KOPT-K1 (cell line): ENCODE measurements at regions not wholly inside any gene's neighbourhood (a gene's known extent, or its start where the extent isn't known, plus 50 kb on each side); places are given as distances from the start of the nearest gene placed in this dataset.

Source experiments
- H3K27ac ChIP-seq: fragments of 200-600 bp; sonication (generic); 2 replicates; pipeline ENCODE4 v1.5.1; 2016; ENCODE audit warnings: antibody characterized with exemption, mild to moderate bottlenecking, low read depth, low read length; ENCODE audit not compliant: poor library complexity, severe bottlenecking
- H3K36me3 ChIP-seq: fragments of 200-600 bp; sonication (generic); 2 replicates; pipeline ENCODE4 v1.5.1; 2017; ENCODE audit warnings: antibody characterized with exemption, mild to moderate bottlenecking, low read length, moderate library complexity; ENCODE audit not compliant: insufficient read depth
- H3K9me3 ChIP-seq: fragments of 200-600 bp; sonication (generic); 2 replicates; pipeline ENCODE4 v1.5.1; 2017; ENCODE audit warnings: antibody characterized with exemption, low read length, mild to moderate bottlenecking; ENCODE audit not compliant: insufficient read depth, poor library complexity, severe bottlenecking

DNA sequence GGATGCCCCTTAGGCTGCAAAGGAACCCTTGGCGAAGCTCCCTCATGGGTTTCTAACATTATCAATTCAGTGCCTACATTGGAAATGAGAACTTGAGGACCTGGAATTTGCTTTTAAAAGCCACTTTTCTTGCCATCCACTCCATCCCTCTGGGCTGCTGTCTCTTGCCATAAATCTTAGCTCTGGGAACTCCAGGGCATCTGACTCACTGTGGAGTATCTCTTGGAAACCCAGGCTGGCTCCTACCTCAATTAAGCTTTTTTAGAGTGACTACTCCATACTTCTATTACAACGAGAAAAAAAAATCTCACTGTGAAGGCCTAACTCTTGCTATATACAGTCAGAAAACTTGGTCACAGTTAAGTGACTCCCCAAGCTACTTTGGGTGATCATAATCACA, 227.2 kb upstream of the SETBP1 start:
- Histone ChIP-seq H3K36me3 (no peaks in the 10 kb centered on the region), H3K9me3 (no peaks in the 10 kb centered on the region), H3K27ac (no peak overlapping the region)

DNA sequence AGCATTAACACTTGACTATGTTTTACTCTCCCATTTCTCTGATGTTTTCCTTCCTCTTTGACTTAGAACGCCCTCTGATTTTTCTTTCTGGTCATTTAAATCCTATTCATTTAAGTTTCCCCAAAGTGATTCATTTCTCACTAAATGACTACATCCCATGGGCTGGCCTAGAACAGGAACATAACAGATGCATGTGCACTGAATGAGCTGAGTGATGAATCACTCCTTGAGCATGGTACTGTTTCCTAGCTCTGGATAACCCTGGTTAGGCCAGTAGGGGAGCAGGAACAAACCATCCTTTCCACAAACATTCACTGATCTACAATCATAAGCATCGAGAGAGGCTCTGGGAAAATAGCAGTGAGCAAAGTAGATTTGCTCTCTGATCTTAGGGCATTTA, 221.9 kb upstream of the SETBP1 start:
- Histone ChIP-seq H3K36me3 (no peaks in the 10 kb centered on the region), H3K27ac (no peak overlapping the region), H3K9me3 (no peaks in the 10 kb centered on the region)

DNA sequence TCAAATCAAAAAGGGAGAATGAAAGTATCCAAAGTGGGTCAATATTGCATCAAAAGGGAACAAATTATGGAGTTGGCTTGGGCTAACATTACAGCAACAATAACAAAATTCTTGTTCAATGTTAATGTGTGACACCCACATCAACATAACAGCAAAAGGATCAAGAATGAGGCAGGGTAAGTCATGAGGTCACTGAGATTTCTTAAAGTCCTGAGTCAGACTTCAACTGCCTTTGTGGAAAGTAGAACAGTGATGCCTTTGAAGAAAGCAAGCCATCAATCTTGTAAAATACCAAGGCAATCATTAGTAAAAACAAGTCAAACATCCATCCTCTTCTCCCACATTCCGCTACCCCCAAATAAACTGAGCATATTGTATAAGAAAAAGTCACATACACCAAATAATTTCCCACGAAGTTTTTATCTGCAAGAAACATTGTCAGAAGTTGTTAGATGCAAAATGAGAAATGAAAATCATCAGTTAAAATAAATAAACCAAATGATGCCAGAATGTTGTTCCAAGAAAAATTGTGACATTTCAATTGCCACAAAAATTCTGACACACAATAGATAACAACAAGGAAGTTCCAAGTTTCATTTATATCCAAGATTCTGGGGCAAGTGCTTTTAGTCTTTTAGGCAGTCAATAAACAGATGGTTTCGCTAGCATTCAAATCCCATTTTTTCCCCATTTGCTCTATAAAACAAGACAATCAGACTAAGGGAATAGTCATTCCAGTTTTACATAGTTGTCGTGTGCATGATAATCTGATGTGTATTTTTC, 216.1 kb upstream of the SETBP1 start:
- no peak overlapping the region for H3K27ac ChIP-seq
- no peaks in the 10 kb centered on the region for H3K9me3 ChIP-seq
- no peaks in the 10 kb centered on the region for H3K36me3 ChIP-seq

DNA sequence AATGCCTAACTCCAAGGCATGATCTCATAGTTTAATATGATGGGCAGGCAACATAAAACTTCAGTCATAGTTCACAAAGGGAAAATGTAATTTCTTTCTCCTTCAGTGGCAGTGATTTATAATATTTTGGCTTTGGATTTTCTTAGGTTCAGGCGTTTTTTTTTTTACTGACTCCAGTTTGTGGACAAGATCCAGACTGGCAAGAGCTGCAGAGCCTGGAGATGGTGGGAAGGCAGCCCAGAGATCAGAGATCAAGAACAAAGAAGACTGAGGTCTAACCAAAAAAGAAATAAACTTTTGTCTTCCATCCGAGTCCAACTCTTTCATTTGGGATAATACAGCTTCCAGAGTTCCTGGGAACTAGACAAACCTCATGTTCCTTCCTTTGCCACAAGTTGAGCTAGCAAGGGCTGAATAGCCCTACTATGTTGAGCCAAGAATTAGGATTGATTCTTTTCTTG, 215.3 kb upstream of the SETBP1 start:
- Histone ChIP-seq H3K9me3 (no peaks in the 10 kb centered on the region), H3K27ac (no peak overlapping the region), H3K36me3 (no peaks in the 10 kb centered on the region)

DNA sequence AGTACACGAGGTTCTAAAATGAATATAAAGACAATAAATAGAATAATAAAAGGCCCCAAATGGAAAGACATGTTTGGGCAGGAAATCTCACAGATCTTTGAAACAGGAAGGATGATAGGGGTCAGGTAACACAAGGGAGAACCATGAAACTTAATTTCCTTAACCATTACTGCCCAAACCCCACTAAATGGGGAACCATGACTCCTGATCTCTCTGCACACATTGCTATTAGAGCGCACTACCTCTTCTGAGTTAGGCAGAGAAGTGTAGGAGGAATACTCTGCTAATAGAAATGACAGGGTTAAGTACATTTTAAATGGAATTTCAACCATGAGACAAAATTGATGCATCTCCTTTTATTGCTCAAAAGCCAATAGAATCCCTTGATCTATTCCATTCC, 213.7 kb upstream of the SETBP1 start:
- no peak overlapping the region for H3K27ac ChIP-seq

DNA sequence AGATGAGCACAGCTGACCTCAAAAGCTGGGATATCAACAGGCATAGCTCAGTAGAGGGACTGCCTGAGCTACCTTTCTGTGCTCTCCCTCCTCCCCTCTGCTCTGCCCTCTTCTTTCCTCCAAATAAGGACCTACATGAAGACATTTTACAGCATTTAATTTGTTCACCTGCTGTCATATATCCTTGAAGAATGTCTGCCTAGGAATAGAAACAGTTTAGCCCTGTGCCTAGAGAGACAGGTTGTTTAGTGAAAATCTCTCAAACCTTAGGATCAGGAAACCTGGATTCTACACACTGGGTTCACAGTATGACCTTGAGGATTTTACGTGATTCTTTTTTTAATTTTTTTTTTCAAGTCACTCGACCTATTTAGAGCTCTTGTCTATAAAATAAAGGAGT, 213.0 kb upstream of the SETBP1 start:
- no peaks in the 10 kb centered on the region for H3K36me3 ChIP-seq
- no peaks in the 10 kb centered on the region for H3K9me3 ChIP-seq
- no peak overlapping the region for H3K27ac ChIP-seq

More for the DNA sequence above, 213.7 kb upstream of the SETBP1 start:
- Histone ChIP-seq H3K36me3 (no peaks in the 10 kb centered on the region), H3K9me3 (no peaks in the 10 kb centered on the region)

DNA sequence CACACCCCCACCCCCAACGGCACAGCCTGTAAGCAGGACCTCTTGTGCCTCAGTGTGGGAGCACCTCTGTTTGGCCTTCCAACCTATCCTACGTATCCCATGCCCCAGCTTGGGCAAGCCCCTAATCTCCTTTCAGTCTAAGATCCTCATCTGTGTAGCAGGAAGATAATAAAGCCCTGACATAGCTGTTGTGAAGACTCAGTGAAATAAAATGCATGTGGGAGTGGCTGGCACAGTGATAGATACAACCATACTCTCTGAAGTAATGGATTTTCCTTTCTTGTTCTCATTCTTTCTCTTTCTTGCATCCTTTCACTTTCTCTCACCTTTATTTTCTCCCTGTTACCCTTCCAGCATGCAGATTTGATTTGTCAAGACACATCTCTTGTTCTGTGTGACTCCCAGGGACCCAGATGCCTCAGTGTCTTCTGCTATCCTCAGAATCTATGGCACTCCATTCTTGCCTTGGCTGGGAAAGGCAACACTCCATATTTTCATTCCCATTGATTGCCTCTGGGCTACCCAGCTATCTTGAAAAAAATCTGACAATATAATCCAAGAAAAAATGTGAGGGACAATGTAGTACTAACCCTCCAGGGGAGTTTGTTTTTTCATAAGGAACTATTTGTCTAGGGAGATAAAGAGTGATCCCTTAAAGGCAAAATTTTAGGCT, 207.2 kb upstream of the SETBP1 start:
- no peak overlapping the region for H3K27ac ChIP-seq

DNA sequence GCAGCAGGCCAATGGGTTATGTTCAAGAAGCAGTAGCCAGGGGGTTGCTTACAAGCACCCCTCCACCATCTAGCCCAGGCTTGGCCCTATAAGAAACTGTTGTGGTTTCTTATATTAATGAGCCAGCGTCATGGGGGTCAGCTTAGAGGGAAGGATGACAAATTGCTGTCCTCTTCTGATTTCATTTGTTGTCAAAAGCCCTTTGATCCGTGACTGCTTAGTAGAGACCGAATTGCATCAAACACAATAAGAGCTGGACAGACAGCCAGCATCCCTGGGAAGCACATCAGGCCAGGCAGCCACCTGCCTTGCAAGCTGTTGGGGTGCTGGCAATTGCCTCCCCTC, 206.6 kb upstream of the SETBP1 start:
- H3K36me3 ChIP-seq, result no peaks in the 10 kb centered on the region
- peaks cover 4% of the 10 kb centered on the region for H3K9me3 ChIP-seq
- no peak overlapping the region for H3K27ac ChIP-seq

More for the DNA sequence above, 207.2 kb upstream of the SETBP1 start:
- H3K9me3 ChIP-seq, result no peaks in the 10 kb centered on the region
- no peaks in the 10 kb centered on the region for H3K36me3 ChIP-seq

DNA sequence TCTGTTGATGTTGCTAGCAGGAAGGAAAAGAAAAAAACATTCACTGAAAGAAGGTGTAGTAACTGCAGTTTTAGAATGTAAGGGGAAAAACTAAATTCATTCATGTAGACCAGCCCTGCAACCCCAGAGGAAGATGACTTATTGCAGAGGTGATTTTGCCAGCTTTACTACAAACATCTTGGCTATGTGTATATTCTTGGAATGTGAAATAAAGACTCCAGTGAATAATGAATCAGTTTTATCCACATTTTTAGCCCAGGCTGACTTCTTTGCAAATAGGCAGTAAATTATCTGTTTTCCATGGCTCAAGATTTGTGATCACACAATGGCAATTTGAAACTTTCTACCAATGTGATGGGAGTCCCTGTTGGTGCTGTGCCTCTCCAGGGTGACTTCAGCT, 206.1 kb upstream of the SETBP1 start:
- no peak overlapping the region for H3K27ac ChIP-seq
- H3K9me3 ChIP-seq, result peaks cover 9% of the 10 kb centered on the region
- H3K36me3 ChIP-seq, result no peaks in the 10 kb centered on the region

DNA sequence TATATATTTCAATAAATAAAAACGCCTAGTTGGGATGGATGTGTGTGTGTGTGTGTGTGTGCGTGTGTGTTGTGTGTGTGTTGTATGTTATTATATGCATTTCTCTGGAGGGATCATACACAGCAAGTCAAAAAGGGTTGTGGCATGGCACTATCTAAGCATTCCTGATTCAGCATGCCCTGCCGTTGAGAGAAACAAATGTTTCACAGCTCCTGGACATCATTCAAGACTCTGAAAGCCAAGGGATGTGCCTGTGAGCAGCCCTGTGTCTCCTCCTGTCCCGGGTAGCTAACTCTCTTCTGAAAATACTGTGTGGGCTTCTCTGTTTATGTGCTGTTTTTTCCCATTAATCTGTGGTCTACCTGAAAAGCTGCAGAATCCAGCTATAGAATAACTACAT, 197.9 kb upstream of the SETBP1 start:
- Histone ChIP-seq H3K27ac (no peak overlapping the region), H3K9me3 (peaks cover 20% of the 10 kb centered on the region)

DNA sequence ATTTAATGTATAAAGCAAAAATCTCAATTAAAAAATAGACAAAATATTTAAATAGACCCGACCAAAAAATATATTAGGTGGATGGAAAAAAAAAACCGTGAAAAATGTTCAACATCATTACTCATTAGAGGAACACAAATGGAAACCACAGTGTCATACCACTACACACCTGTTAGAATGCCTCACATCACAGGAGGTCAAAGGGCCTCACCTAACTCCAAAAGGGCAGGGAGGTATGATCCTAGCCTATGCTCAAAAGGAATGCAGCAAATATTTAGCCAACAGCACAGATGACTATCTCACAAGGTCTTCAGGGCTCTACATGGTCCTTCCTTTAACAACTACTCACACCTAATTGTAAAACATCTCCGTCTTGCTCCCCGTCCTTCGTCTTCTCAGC, 185.5 kb upstream of the SETBP1 start:
- Histone ChIP-seq H3K9me3 (no peaks in the 10 kb centered on the region), H3K36me3 (no peaks in the 10 kb centered on the region), H3K27ac (no peak overlapping the region)

More for the DNA sequence above, 197.9 kb upstream of the SETBP1 start:
- no peaks in the 10 kb centered on the region for H3K36me3 ChIP-seq

DNA sequence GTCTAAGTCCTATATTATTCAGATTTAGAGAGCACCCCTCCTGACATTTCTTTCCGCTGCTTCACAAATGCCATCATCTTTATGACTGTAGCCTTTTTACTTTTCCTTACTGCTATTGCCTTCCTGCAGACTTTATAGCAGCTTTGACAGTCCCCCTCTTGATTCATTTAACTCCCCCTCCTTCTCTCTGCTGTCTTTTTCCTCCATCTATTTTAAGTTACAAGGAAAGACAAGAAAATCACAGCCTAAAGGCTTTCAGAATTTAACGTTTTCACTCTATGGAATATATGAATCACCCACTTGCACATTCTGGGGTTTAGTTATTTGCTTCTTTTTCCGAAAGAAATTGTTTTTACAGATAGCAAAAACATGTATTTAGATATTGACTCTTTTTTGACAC, 183.4 kb upstream of the SETBP1 start:
- Histone ChIP-seq H3K27ac (no peak overlapping the region), H3K36me3 (no peaks in the 10 kb centered on the region)

DNA sequence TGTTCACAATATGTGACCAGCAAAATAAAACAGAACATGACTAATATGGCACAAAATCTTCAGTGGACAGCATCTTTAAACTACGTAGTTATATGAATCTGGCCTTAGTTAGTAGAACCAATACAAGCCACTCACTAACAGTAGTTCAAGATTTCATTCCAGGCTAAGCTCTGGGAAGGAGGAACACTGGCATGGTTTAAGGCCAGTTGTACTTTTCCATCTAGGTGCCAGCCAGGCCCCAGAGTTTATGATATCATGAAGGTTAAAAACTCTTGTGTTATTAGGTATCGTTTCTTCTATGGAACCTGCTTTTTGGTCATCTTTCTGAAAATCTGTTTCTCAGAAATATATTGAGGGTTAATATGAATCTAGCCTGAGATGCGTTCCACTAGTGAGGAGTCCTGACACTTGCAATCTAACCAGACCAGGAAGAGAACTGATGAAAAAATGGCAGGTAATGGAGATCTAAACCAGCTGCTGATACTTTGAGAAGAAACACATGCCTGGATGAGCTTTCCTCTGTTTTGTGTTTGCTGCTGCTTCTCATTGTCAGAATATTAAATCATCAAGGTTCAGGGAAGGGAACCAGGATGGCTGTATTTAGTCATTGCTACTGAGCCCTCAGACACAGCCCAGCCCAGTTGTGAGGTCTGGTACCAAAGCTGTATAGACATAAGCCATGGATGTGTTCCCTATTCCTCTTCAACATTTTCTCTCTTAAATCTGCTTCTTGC, 182.8 kb upstream of the SETBP1 start:
- H3K9me3 ChIP-seq, result no peaks in the 10 kb centered on the region
- no peaks in the 10 kb centered on the region for H3K36me3 ChIP-seq
- H3K27ac ChIP-seq, result no peak overlapping the region

More for the DNA sequence above, 183.4 kb upstream of the SETBP1 start:
- no peaks in the 10 kb centered on the region for H3K9me3 ChIP-seq

DNA sequence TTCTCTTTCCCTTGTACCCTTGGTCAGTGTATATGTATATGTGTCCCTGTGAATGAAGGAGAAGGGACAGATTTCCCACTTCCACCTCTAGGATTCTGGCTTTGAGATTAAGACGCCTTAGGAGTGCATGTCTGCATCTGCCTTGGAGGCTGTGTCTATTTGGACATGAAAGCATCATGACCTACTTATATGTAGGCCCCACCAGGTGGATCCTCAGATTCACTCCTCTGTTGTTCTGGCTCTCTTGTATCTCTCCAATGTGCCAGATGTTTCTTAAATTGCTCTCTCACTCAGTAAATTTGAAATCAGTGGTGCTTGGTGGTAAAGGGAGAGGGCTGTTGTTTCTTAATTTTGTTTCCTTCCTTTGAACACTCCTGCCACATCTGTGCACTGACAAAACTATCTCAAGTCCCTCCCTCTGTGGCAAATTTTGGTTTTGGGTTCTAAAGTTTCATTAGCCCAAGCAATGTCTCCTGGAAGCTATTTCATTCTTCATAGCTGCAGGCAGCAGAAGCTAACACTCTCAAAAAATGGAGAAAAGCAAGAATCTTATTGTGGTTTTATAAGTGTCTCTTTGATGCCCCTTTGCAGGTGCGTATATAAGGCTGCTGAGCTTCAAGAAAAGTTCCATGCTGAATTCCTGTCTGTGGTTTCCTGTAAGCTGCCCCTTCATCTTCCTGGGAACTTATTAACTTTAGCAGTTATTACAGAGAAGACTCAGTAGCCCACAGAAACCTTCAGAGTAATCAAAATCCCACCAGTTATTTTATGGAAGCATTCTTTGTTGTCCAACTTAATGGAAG, 179.7 kb upstream of the SETBP1 start:
- Histone ChIP-seq H3K36me3 (no peaks in the 10 kb centered on the region), H3K27ac (no peak overlapping the region), H3K9me3 (no peaks in the 10 kb centered on the region)

DNA sequence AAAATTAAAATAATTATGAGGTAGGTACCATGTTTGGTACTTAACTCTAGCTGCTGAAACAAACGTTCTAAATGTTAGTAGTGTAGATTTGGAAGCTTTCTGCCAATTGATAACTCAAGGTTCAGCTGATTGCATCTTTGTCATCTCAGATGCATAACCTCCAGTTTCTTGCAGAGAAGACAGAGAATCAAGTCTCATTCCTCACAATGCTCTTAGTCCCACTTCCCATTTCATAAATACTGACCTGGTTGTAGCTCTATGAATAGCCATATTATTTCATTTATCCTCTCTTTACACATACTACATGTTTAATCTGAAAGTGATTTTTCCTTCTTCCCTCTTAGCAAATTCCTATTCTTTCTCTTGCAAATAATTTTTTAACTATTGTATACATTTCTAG, 178.5 kb upstream of the SETBP1 start:
- Histone ChIP-seq H3K9me3 (no peaks in the 10 kb centered on the region), H3K36me3 (no peaks in the 10 kb centered on the region), H3K27ac (no peak overlapping the region)
